IMR-90 (cell line): ENCODE measurements at regions not wholly inside any gene's neighbourhood (a gene's known extent, or its start where the extent isn't known, plus 50 kb on each side); places are given as distances from the start of the nearest gene placed in this dataset.

Experiments
- ATAC-seq: fragments of 200-7000 bp; cut with Tn5 transposase; 2 replicates; pipeline ENCODE4 v1.9.1; 2020; ENCODE audit warnings: low read depth, mild to moderate bottlenecking, moderate library complexity
- BruUV-seq: library from RNA; stranded (reverse); fragments of 400-500 nt; replicated peaks from 2 replicates; lab custom pipeline; 2021; lab: Mats Ljungman, UMichigan
- CTCF ChIA-PET: fragments of 300-600 bp; formaldehyde crosslinking; extraction: SDS; loops from one replicate; lab custom pipeline; 2021; ENCODE audit warnings: antibody characterized with exemption; lab: Yijun Ruan, JAX
- POLR2A ChIA-PET: fragments of 300-600 bp; sonication (Branson Sonifier 250); formaldehyde crosslinking; loops from one replicate; lab custom pipeline; 2022; ENCODE audit warnings: antibody characterized with exemption; ENCODE audit not compliant: unreplicated experiment; lab: Charles Lee
- DNase-seq: peaks from one replicate; pipeline ENCODE4 v3.0.0; 2013
- H2AFZ ChIP-seq: replicated peaks from 2 replicates; pipeline ENCODE3; 2013; ENCODE audit warnings: low read length, mild to moderate bottlenecking; ENCODE audit not compliant: poor library complexity
- H2AK5ac ChIP-seq: 2 replicates; pipeline ENCODE4 v1.6.1; 2013; ENCODE audit warnings: low read depth, low read length, inconsistent platforms
- H2AK9ac ChIP-seq: replicated peaks from 2 replicates; pipeline ENCODE3; 2013; ENCODE audit warnings: mild to moderate bottlenecking, low read depth, low read length, moderate library complexity; ENCODE audit not compliant: poor library complexity
- H2BK120ac ChIP-seq: 2 replicates; pipeline ENCODE4 v1.6.1; 2013; ENCODE audit warnings: low read depth, low read length, inconsistent platforms
- H2BK15ac ChIP-seq: 3 replicates; pipeline ENCODE4 v1.6.1; 2013; ENCODE audit warnings: low read depth, low read length, inconsistent platforms
- H2BK20ac ChIP-seq: 2 replicates; pipeline ENCODE4 v1.6.1; 2013; ENCODE audit warnings: low read depth, mild to moderate bottlenecking, inconsistent platforms, low read length, moderate library complexity
- H2BK5ac ChIP-seq: 2 replicates; pipeline ENCODE4 v1.6.1; 2013; ENCODE audit warnings: mild to moderate bottlenecking, low read depth, low read length, inconsistent platforms; ENCODE audit not compliant: poor library complexity, severe bottlenecking
- H3K14ac ChIP-seq: replicated peaks from 2 replicates; pipeline ENCODE4 v1.6.1; 2013; ENCODE audit warnings: low read depth, low read length, inconsistent platforms
- H3K18ac ChIP-seq: 2 replicates; pipeline ENCODE4 v1.6.1; 2013; ENCODE audit warnings: low read depth, low read length, control low read depth
- H3K23ac ChIP-seq: 2 replicates; pipeline ENCODE4 v1.6.1; 2013; ENCODE audit warnings: low read depth, low read length, inconsistent platforms
- H3K27ac ChIP-seq: 2 replicates; pipeline ENCODE4 v1.5.1; 2013; ENCODE audit warnings: mild to moderate bottlenecking, control low read depth, low read length; ENCODE audit not compliant: insufficient read depth
- H3K27me3 ChIP-seq: 2 replicates; pipeline ENCODE4 v1.6.1; 2013; ENCODE audit warnings: low read length; ENCODE audit not compliant: control insufficient read depth, insufficient read depth
- H3K36me3 ChIP-seq: 2 replicates; pipeline ENCODE4 v1.6.1; 2013; ENCODE audit warnings: low read length, mixed read lengths; ENCODE audit not compliant: control insufficient read depth, insufficient read depth
- H3K4ac ChIP-seq: 2 replicates; pipeline ENCODE4 v1.6.1; 2013; ENCODE audit warnings: low read depth, low read length, inconsistent platforms
- H3K4me1 ChIP-seq: 2 replicates; pipeline ENCODE4 v1.6.1; 2013; ENCODE audit warnings: low read length, mixed read lengths; ENCODE audit not compliant: control insufficient read depth, insufficient read depth
- H3K4me2 ChIP-seq: 2 replicates; pipeline ENCODE4 v1.6.1; 2013; ENCODE audit warnings: low read depth, mild to moderate bottlenecking, control low read depth, low read length, moderate library complexity
- H3K4me3 ChIP-seq: 2 replicates; pipeline ENCODE4 v1.5.1; 2013; ENCODE audit warnings: low read depth, mild to moderate bottlenecking, control low read depth, low read length, moderate library complexity; ENCODE audit not compliant: insufficient read depth
- H3K56ac ChIP-seq: 2 replicates; pipeline ENCODE4 v1.6.1; 2013; ENCODE audit warnings: low read length, inconsistent platforms; ENCODE audit not compliant: insufficient read depth; ENCODE audit errors: extremely low read depth
- H3K79me1 ChIP-seq, 2 experiments: 2 replicates each; pipeline ENCODE4 v1.6.1; 2013; ENCODE audit warnings: low read length in 2 of 2, inconsistent platforms in 1 of 2, low read depth in 1 of 2
- H3K9ac ChIP-seq: 2 replicates; pipeline ENCODE4 v1.6.1; 2013; ENCODE audit warnings: low read depth, low read length, control low read depth
- H3K9me1 ChIP-seq: 2 replicates; pipeline ENCODE4 v1.6.1; 2013; ENCODE audit warnings: low read length, inconsistent platforms; ENCODE audit not compliant: insufficient read depth
- H3K9me3 ChIP-seq: 2 replicates; pipeline ENCODE4 v1.6.1; 2013; ENCODE audit warnings: low read length; ENCODE audit not compliant: control insufficient read depth, insufficient read depth
- H4K20me1 ChIP-seq: 2 replicates; pipeline ENCODE4 v1.6.1; 2013; ENCODE audit warnings: low read length, inconsistent platforms; ENCODE audit not compliant: insufficient read depth
- H4K5ac ChIP-seq: 2 replicates; pipeline ENCODE4 v1.6.1; 2013; ENCODE audit warnings: mild to moderate bottlenecking, low read depth, low read length, control low read depth
- H4K8ac ChIP-seq, 2 experiments: 2 replicates each; pipeline ENCODE4 v1.6.1; 2013; ENCODE audit warnings: low read depth in 2 of 2, low read length in 2 of 2, control low read depth in 1 of 2, inconsistent platforms in 1 of 2
- H4K91ac ChIP-seq: 2 replicates; pipeline ENCODE4 v1.6.1; 2013; ENCODE audit warnings: low read depth, low read length, inconsistent platforms; ENCODE audit not compliant: insufficient read depth
- BHLHE40 ChIP-seq: fragments of 150-350 bp; IDR thresholded peaks from 2 replicates; pipeline ENCODE4 v1.6.1; 2016; ENCODE audit warnings: mild to moderate bottlenecking, low read depth, low read length
- CEBPB ChIP-seq: IDR thresholded peaks from 2 replicates; pipeline ENCODE4 v1.6.1; 2012; ENCODE audit warnings: low read depth, low read length, improper control_type of control experiment
- CHD1 ChIP-seq: IDR thresholded peaks from 2 replicates; pipeline ENCODE4 v1.6.1; 2012; ENCODE audit warnings: low read depth, low read length, improper control_type of control experiment
- FOS ChIP-seq: fragments of 150-350 bp; IDR thresholded peaks from 2 replicates; pipeline ENCODE4 v1.6.1; 2016; ENCODE audit warnings: low read depth, low read length
- MAFK ChIP-seq: IDR thresholded peaks from 2 replicates; pipeline ENCODE4 v1.6.1; 2012; ENCODE audit warnings: low read depth, low read length, improper control_type of control experiment
- MAZ ChIP-seq: IDR thresholded peaks from 2 replicates; pipeline ENCODE4 v1.6.1; 2012; ENCODE audit warnings: low read depth, mild to moderate bottlenecking, low read length, improper control_type of control experiment, moderate library complexity, borderline replicate concordance
- MXI1 ChIP-seq: IDR thresholded peaks from 2 replicates; pipeline ENCODE4 v1.6.1; 2012; ENCODE audit warnings: low read depth, mild to moderate bottlenecking, low read length, moderate library complexity, borderline replicate concordance
- NFE2L2 ChIP-seq: fragments of 150-350 bp; IDR thresholded peaks from 2 replicates; pipeline ENCODE4 v1.6.1; 2016; ENCODE audit warnings: low read depth, mild to moderate bottlenecking, low read length
- POLR2A ChIP-seq: IDR thresholded peaks from 2 replicates; pipeline ENCODE4 v1.6.1; 2012; ENCODE audit warnings: mild to moderate bottlenecking, low read depth, low read length
- RAD21 ChIP-seq: IDR thresholded peaks from 2 replicates; pipeline ENCODE4 v1.6.1; 2012; ENCODE audit warnings: low read length, improper control_type of control experiment
- RCOR1 ChIP-seq: IDR thresholded peaks from 2 replicates; pipeline ENCODE4 v1.6.1; 2012; ENCODE audit warnings: mild to moderate bottlenecking, low read length, improper control_type of control experiment; ENCODE audit not compliant: insufficient replicate concordance
- RFX5 ChIP-seq: IDR thresholded peaks from 2 replicates; pipeline ENCODE4 v1.8.0; 2012; ENCODE audit warnings: low read depth, mild to moderate bottlenecking, low read length, moderate library complexity
- SMC3 ChIP-seq: fragments of 150-350 bp; IDR thresholded peaks from 2 replicates; pipeline ENCODE4 v1.6.1; 2016; ENCODE audit warnings: low read depth, mild to moderate bottlenecking, antibody characterized with exemption, low read length, moderate library complexity
- WGBS, 2 experiments: methylation state at CpG; one replicate each; pipeline versions ENCODE4 v1.1.5 to v1.1.7; 2013; ENCODE audit warnings: missing lambda C conversion rate in 2 of 2; ENCODE audit not compliant: insufficient read length in 1 of 2; ENCODE audit errors: extremely low coverage in 2 of 2; 5-methylcytosine and 5-hydroxymethylcytosine counted together
- dilution Hi-C: fragments of 300-500 bp; cut with HindIII; formaldehyde crosslinking; loops from one replicate; pipeline ENCODE4 v1.14.3; 2018; ENCODE audit warnings: low sequenced_read_pairs; ENCODE audit not compliant: unreplicated experiment
- in situ Hi-C: fragments of 300-500 bp; cut with MboI; formaldehyde crosslinking; loops from 3 replicates; pipeline ENCODE4 v1.14.3; 2019; ENCODE audit warnings: low sequenced_read_pairs, inconsistent platforms, mixed read lengths
- intact Hi-C: fragments of 100-400 bp; cut with micrococcal nuclease; formaldehyde crosslinking; loops from 2 replicates; pipeline ENCODE4 v1.10.0; 2022
- TF ChIP-seq, protein P1 (sequence below): conservative IDR thresholded peaks from 2 replicates; pipeline ENCODE4 v1.5.1; 2012; ENCODE audit warnings: mild to moderate bottlenecking, low read depth, low read length, improper control_type of control experiment
- TF ChIP-seq, protein P2 (sequence below): fragments of 150-350 bp; IDR thresholded peaks from 2 replicates; pipeline ENCODE4 v1.6.1; 2017; ENCODE audit warnings: mild to moderate bottlenecking, antibody characterized with exemption, low read length, low read depth
- TF ChIP-seq, protein P3 (sequence below): fragments of 150-350 bp; IDR thresholded peaks from 2 replicates; pipeline ENCODE4 v1.6.1; 2016; ENCODE audit warnings: low read depth, mild to moderate bottlenecking, low read length, moderate library complexity, borderline replicate concordance

DNA sequence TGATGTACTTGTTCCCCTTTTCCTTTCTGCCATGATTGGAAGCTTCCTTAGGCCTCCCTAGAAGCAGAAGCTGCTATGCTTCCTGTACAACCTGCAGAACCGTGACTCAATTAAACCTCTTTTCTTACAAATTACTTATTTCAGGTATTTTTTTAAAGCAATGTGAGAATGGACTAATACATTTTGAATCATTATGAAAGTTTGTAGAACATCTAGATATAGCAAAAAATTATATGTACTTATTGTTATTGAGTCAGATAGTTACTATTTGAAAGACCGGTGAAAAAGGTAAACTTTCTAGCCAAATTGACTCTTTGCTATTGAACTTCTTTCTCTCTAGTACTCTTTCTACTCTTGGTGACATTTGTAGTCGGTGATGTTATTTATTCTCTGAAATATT, 777.3 kb upstream of the GALNTL6 start:
- dilution Hi-C loops (no loop called here), in situ Hi-C loops (no loop called here)
- POLR2A ChIA-PET = no interaction called here

More for the DNA sequence above, 777.3 kb upstream of the GALNTL6 start:
- no peaks in the 10 kb centered on the region for H3K36me3 ChIP-seq
- H3K18ac ChIP-seq = no peak overlapping the region
- H3K27me3 ChIP-seq = no peaks in the 10 kb centered on the region
- WGBS, 2 experiments = no CpG with 5 or more reads among the region's 3 CpGs
- H3K4ac ChIP-seq = no peak overlapping the region
- intact Hi-C loops = no loop called here
- H4K5ac ChIP-seq = no peak overlapping the region
- no TSS peak for BruUV-seq
- H3K9me1 ChIP-seq = no peaks in the 10 kb centered on the region
- ATAC-seq (no peak), DNase-seq (no peak)
- H4K20me1 ChIP-seq = no peaks in the 10 kb centered on the region
- CTCF ChIA-PET = no interaction called here
- H4K91ac ChIP-seq = no peak overlapping the region
- no peak overlapping the region for H2AK5ac ChIP-seq
- no peak overlapping the region for H4K8ac ChIP-seq
- H2BK20ac ChIP-seq = no peak overlapping the region
- no peak overlapping the region for H3K14ac ChIP-seq
- H3K23ac ChIP-seq = no peak overlapping the region
- no peak overlapping the region for H3K4me3 ChIP-seq
- no peak overlapping the region for H2BK120ac ChIP-seq
- H3K9ac ChIP-seq = no peak overlapping the region
- H3K79me1 ChIP-seq = no peaks in the 10 kb centered on the region
- H3K9me3 ChIP-seq = peaks cover 2% of the 10 kb centered on the region; the same call in 1 of the 2 replicates
- no peak overlapping the region for H3K27ac ChIP-seq
- no peak overlapping the region for H2BK5ac ChIP-seq
- H3K4me2 ChIP-seq = no peak overlapping the region
- TF ChIP-seq BHLHE40 (no peak), SMC3 (no peak), MXI1 (no peak), RAD21 (no peak), MAFK (no peak), CHD1 (no peak), MAZ (no peak), FOS (no peak), POLR2A (no peak), RFX5 (no peak), NFE2L2 (no peak), CEBPB (no peak), RCOR1 (no peak)
- TF ChIP-seq, protein P1, sequence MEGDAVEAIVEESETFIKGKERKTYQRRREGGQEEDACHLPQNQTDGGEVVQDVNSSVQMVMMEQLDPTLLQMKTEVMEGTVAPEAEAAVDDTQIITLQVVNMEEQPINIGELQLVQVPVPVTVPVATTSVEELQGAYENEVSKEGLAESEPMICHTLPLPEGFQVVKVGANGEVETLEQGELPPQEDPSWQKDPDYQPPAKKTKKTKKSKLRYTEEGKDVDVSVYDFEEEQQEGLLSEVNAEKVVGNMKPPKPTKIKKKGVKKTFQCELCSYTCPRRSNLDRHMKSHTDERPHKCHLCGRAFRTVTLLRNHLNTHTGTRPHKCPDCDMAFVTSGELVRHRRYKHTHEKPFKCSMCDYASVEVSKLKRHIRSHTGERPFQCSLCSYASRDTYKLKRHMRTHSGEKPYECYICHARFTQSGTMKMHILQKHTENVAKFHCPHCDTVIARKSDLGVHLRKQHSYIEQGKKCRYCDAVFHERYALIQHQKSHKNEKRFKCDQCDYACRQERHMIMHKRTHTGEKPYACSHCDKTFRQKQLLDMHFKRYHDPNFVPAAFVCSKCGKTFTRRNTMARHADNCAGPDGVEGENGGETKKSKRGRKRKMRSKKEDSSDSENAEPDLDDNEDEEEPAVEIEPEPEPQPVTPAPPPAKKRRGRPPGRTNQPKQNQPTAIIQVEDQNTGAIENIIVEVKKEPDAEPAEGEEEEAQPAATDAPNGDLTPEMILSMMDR = no peak
- TF ChIP-seq, protein P2, sequence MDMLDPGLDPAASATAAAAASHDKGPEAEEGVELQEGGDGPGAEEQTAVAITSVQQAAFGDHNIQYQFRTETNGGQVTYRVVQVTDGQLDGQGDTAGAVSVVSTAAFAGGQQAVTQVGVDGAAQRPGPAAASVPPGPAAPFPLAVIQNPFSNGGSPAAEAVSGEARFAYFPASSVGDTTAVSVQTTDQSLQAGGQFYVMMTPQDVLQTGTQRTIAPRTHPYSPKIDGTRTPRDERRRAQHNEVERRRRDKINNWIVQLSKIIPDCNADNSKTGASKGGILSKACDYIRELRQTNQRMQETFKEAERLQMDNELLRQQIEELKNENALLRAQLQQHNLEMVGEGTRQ = no peak
- TF ChIP-seq, protein P3, sequence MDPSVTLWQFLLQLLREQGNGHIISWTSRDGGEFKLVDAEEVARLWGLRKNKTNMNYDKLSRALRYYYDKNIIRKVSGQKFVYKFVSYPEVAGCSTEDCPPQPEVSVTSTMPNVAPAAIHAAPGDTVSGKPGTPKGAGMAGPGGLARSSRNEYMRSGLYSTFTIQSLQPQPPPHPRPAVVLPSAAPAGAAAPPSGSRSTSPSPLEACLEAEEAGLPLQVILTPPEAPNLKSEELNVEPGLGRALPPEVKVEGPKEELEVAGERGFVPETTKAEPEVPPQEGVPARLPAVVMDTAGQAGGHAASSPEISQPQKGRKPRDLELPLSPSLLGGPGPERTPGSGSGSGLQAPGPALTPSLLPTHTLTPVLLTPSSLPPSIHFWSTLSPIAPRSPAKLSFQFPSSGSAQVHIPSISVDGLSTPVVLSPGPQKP = no peak
- H3K56ac ChIP-seq = no peak overlapping the region
- no peak overlapping the region for H2AK9ac ChIP-seq
- no peak overlapping the region for H2BK15ac ChIP-seq
- no peak overlapping the region for H2AFZ ChIP-seq
- no peaks in the 10 kb centered on the region for H3K4me1 ChIP-seq
